ENCODE measurements at regions not wholly inside any gene's neighbourhood (a gene's known extent, or its start where the extent isn't known, plus 50 kb on each side); places are given as distances from the start of the nearest gene placed in this dataset.
"Not testable (repeated sequence)": the region's sequence is repeated elsewhere in the genome, so short reads cannot be mapped to it uniquely, and the experiment has no call there.

GRCh38 chr9:78408388-78408787 is 111.5 kb downstream of the PSAT1 start:
- Mint-ChIP-seq H3K36me3 (ENCODE audit: low read depth) (no peaks in the 10 kb centered on the region), H3K27ac (no peak overlapping the region), H3K4me1 (no peaks in the 10 kb centered on the region), H3K4me3 (no peak overlapping the region), H3K27me3 (no peaks in the 10 kb centered on the region), H3K9me3 (no peaks in the 10 kb centered on the region)
- POLR2A ChIA-PET: no interaction called here
- DNase-seq: no peak
- CTCF ChIA-PET: interaction anchor here (0.6 kb wide), 1 partner anchor 515 kb away, joined by 3 read pairs; no protein-coding TSS in a partner anchor

DNA sequence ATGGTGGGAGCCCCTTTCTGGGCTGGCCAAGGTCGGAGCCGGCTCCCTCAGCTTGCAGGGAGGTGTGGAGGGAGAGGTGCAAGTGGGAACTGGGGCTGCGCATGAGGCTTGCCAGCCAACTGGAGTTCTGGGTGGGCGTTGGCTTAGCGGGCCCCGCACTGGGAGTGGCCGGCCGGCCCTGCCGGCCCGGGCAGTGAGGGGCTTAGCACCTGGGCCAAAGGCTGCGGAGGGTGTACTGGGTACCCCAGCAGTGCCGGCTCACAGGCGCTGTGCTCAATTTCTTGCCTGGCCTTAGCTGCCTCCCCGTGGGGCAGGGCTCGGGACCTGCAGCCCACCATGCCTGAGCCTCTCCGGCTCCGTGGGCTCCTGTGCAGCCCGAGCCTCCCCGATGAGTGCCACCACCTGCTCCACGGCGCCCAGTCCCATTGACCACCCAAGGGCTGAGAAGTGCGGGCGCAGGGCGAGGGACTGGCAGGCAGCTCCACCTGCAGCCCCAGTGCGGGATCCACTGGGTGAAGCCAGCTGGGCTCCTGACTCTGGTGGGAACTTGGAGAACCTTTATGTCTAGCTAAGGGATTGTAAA is 113.1 kb downstream of the PSAT1 start:
- DNase-seq; H3K27me3 Mint-ChIP-seq; H3K4me3 Mint-ChIP-seq; H3K4me1 Mint-ChIP-seq; CTCF ChIA-PET; H3K36me3 Mint-ChIP-seq (ENCODE audit: low read depth); H3K27ac Mint-ChIP-seq; POLR2A ChIA-PET; H3K9me3 Mint-ChIP-seq: not testable (repeated sequence)

GRCh38 chr9:78422309-78422708 is 125.4 kb downstream of the PSAT1 start:
- no peaks in the 10 kb centered on the region for H3K36me3 Mint-ChIP-seq (ENCODE audit: low read depth)
- no peak overlapping the region for H3K27ac Mint-ChIP-seq
- CTCF ChIA-PET: no interaction called here
- H3K4me1 Mint-ChIP-seq: no peaks in the 10 kb centered on the region
- H3K9me3 Mint-ChIP-seq: no peaks in the 10 kb centered on the region
- POLR2A ChIA-PET: no interaction called here
- H3K4me3 Mint-ChIP-seq: no peak overlapping the region
- DNase-seq: no peak
- H3K27me3 Mint-ChIP-seq: peaks cover 15% of the 10 kb centered on the region

GRCh38 chr9:78424299-78424698 is 127.4 kb downstream of the PSAT1 start:
- POLR2A ChIA-PET: no interaction called here
- CTCF ChIA-PET: interaction anchor here (0.6 kb wide), 1 partner anchor 792 kb away, joined by 5 read pairs; no protein-coding TSS in a partner anchor
- no peak overlapping the region for H3K4me3 Mint-ChIP-seq

GRCh38 chr9:78428640-78429039 is 131.7 kb downstream of the PSAT1 start:
- ChIA-PET POLR2A (no interaction called here), CTCF (interaction anchor here (0.6 kb wide), 1 partner anchor 15 kb away, joined by 3 read pairs; no protein-coding TSS in a partner anchor)
- no peak for DNase-seq
- Mint-ChIP-seq H3K36me3 (ENCODE audit: low read depth) (no peaks in the 10 kb centered on the region), H3K27me3 (peaks cover 16% of the 10 kb centered on the region), H3K9me3 (peaks cover 4% of the 10 kb centered on the region), H3K27ac (no peak overlapping the region), H3K4me1 (peaks cover 10% of the 10 kb centered on the region), H3K4me3 (no peak overlapping the region)

More at GRCh38 chr9:78424299-78424698, 127.4 kb downstream of the PSAT1 start:
- DNase-seq: no peak
- peaks cover 10% of the 10 kb centered on the region for H3K4me1 Mint-ChIP-seq
- H3K27ac Mint-ChIP-seq: no peak overlapping the region
- H3K36me3 Mint-ChIP-seq (ENCODE audit: low read depth): no peaks in the 10 kb centered on the region
- peaks cover 4% of the 10 kb centered on the region for H3K9me3 Mint-ChIP-seq
- peaks cover 17% of the 10 kb centered on the region for H3K27me3 Mint-ChIP-seq

DNA sequence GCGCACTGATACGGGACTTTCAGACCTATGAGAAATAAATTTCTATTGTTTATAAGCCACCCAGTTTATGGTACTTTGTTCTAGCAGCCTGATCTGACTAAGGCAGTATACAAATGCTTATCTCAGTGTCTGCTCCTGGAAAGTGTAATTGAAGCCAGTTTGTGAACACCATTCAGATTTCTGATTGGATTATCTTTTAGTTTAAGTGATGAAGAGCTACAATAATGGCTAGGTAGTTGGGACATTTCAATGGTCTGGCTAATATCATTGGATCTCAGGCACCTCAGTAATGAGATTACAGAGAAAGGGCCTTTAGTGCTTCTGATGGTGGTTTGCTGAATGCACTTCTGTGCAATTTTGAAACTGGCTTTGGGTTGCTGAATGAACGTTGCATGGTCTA is 133.5 kb downstream of the PSAT1 start:
- CTCF ChIA-PET: no interaction called here
- no peak for DNase-seq
- Mint-ChIP-seq H3K27ac (no peak overlapping the region), H3K4me3 (no peak overlapping the region), H3K9me3 (peaks cover 4% of the 10 kb centered on the region), H3K27me3 (peaks cover 16% of the 10 kb centered on the region), H3K4me1 (peaks cover 10% of the 10 kb centered on the region), H3K36me3 (ENCODE audit: low read depth) (no peaks in the 10 kb centered on the region)
- POLR2A ChIA-PET: no interaction called here

DNA sequence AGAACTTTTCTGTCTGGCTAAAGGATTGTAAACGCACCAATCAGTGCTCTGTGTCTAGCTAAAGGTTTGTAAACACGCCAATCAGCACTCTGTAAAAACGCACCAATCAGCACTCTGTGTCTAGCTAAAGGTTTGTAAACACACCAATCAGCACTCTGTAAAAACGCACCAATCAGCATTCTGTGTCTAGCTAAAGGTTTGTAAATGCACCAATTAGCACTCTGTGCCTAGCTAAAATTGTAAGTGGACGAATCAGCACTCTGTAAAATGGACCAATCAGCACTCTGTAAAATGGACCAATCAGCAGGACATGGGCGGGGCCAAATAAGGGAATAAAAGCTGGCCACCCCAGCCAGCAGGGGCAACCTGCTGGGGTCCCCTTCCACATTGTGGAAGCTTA is 134.1 kb downstream of the PSAT1 start:
- CTCF ChIA-PET; H3K9me3 Mint-ChIP-seq; H3K4me3 Mint-ChIP-seq; H3K27ac Mint-ChIP-seq; H3K4me1 Mint-ChIP-seq; H3K27me3 Mint-ChIP-seq; DNase-seq; POLR2A ChIA-PET; H3K36me3 Mint-ChIP-seq (ENCODE audit: low read depth): not testable (repeated sequence)

GRCh38 chr9:78436873-78437272 is 139.9 kb downstream of the PSAT1 start:
- CTCF ChIA-PET: no interaction called here

GRCh38 chr9:78437296-78437695 is 140.4 kb downstream of the PSAT1 start:
- Mint-ChIP-seq H3K4me3 (no peak overlapping the region), H3K4me1 (peaks cover 5% of the 10 kb centered on the region), H3K9me3 (no peaks in the 10 kb centered on the region), H3K27me3 (peaks cover 9% of the 10 kb centered on the region), H3K27ac (no peak overlapping the region), H3K36me3 (ENCODE audit: low read depth) (no peaks in the 10 kb centered on the region)
- CTCF ChIA-PET: no interaction called here
- DNase-seq: no peak
- POLR2A ChIA-PET: no interaction called here

More at GRCh38 chr9:78436873-78437272, 139.9 kb downstream of the PSAT1 start:
- POLR2A ChIA-PET: no interaction called here
- Mint-ChIP-seq H3K4me1 (peaks cover 5% of the 10 kb centered on the region), H3K27me3 (peaks cover 9% of the 10 kb centered on the region), H3K27ac (no peak overlapping the region), H3K36me3 (ENCODE audit: low read depth) (no peaks in the 10 kb centered on the region), H3K9me3 (no peaks in the 10 kb centered on the region), H3K4me3 (no peak overlapping the region)
- DNase-seq: no peak

- peaks cover 5% of the 10 kb centered on the region for H3K4me1 Mint-ChIP-seq
- DNase-seq: no peak
- H3K36me3 Mint-ChIP-seq (ENCODE audit: low read depth): no peaks in the 10 kb centered on the region
- CTCF ChIA-PET: no interaction called here
- peaks cover 9% of the 10 kb centered on the region for H3K27me3 Mint-ChIP-seq
- no peak overlapping the region for H3K4me3 Mint-ChIP-seq
- no peak overlapping the region for H3K27ac Mint-ChIP-seq
- no peaks in the 10 kb centered on the region for H3K9me3 Mint-ChIP-seq
- POLR2A ChIA-PET: no interaction called here
Measured at GRCh38 chr9:78437806-78438205, 140.9 kb downstream of the PSAT1 start.

DNA sequence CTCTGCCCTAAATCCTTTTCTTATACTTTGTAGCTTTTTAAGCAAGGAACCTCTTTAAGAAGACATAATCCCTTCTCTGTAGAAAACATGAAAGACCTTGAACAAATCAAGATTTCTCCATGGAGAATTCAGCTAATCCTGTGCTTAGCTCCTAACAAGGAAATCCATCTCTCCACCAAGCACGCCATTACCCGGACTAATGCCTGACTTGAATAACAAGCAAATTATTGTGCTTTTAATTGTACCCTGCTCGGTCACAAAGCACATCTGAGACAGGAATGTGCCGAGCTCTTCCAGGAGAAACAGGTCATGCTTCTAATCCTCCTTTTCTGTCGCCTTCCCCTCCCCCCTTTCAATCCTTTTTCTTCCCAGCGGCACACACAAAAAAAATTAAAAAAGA is 141.3 kb downstream of the PSAT1 start:
- ChIA-PET CTCF (no interaction called here), POLR2A (no interaction called here)
- H3K4me3 Mint-ChIP-seq: no peak overlapping the region
- no peak for DNase-seq
- no peak overlapping the region for H3K27ac Mint-ChIP-seq
- H3K4me1 Mint-ChIP-seq: peaks cover 5% of the 10 kb centered on the region
- H3K9me3 Mint-ChIP-seq: no peaks in the 10 kb centered on the region
- H3K27me3 Mint-ChIP-seq: peaks cover 9% of the 10 kb centered on the region
- no peaks in the 10 kb centered on the region for H3K36me3 Mint-ChIP-seq (ENCODE audit: low read depth)

DNA sequence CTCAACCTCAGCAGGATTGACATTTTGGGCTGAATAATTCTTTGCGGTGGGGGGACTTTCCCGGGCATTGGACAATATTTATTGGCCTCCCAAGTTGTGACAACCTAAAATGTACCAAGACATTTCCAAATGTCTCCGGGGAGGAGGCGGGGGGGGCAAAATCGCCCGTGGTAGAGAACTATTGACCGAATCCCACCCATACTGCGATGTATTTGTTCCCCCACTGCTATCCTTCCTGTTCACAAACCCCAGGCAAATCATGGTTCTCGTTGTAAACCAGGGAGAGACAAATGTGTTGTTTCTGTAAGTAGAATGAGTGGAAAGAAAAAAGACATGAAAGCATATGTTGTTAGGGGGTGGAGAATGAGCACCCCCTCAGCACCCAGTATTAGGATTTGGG is 141.9 kb downstream of the PSAT1 start:
- CTCF ChIA-PET: interaction anchor here (1.3 kb wide), 1 partner anchor 70 kb away, joined by 3 read pairs; no protein-coding TSS in a partner anchor
- Mint-ChIP-seq H3K27ac (no peak overlapping the region), H3K9me3 (no peaks in the 10 kb centered on the region), H3K36me3 (ENCODE audit: low read depth) (no peaks in the 10 kb centered on the region), H3K4me1 (peaks cover 5% of the 10 kb centered on the region), H3K4me3 (no peak overlapping the region), H3K27me3 (peaks cover 9% of the 10 kb centered on the region)
- POLR2A ChIA-PET: no interaction called here
- no peak for DNase-seq

DNA sequence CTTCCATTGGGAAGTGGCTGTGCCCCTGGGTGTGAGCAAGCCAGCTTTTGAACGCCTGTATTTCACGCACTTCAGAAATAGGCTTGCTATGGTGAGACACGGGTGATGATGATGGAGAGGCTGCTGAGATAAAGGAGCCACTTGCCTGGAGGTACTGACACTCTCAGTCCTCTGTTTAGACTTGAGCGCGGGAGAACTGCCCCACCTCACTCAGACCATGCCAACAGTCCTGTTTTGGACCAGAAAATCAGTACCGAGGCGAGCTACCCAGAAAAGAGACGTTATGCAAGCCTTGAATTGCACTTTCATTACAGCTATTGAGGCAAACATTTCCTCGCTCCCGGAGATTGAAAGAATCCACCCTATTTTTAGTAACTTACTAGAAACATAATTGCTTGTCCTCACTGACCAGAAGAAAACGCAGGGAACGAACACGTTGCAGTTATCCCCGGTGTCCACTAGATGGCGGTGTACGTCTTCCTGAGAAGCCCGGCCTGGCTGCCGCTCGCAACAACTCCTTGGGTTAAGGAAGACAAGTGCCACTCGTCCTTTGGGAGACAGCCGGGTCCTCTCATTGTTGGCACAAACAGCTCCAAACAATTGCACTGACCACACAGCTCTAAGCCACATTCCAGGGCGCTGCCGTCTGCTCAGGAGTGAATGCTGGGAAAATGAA is 142.4 kb downstream of the PSAT1 start:
- H3K36me3 Mint-ChIP-seq (ENCODE audit: low read depth): no peaks in the 10 kb centered on the region
- H3K27me3 Mint-ChIP-seq: peaks cover 9% of the 10 kb centered on the region
- POLR2A ChIA-PET: no interaction called here
- CTCF ChIA-PET: interaction anchor here (1.3 kb wide), 1 partner anchor 71 kb away, joined by 3 read pairs; no protein-coding TSS in a partner anchor
- no peaks in the 10 kb centered on the region for H3K9me3 Mint-ChIP-seq
- H3K4me3 Mint-ChIP-seq: no peak overlapping the region
- peak; percentile 73 for DNase-seq
- H3K27ac Mint-ChIP-seq: no peak overlapping the region
- H3K4me1 Mint-ChIP-seq: peaks cover 5% of the 10 kb centered on the region
